H1 (cell line): ENCODE measurements at regions not wholly inside any gene's neighbourhood (a gene's known extent, or its start where the extent isn't known, plus 50 kb on each side); places are given as distances from the start of the nearest gene placed in this dataset.

ENCODE experiments used
- EP300 ChIP-seq, 2 experiments: IDR thresholded peaks; 1 replicate in 1 of 2; 2 replicates in 1 of 2; pipeline ENCODE4 v1.6.1; 2011 to 2012; ENCODE audit warnings: low read depth in 2 of 2, low read length in 2 of 2, mild to moderate bottlenecking in 2 of 2, borderline replicate concordance in 1 of 2, inconsistent platforms in 1 of 2, moderate library complexity in 1 of 2
- EZH2 ChIP-seq: fragments of 200-600 bp; sonication (generic); IDR thresholded peaks from 2 replicates; pipeline ENCODE4 v1.7.1; 2012; ENCODE audit warnings: low read depth, mild to moderate bottlenecking, moderate library complexity, low read length, inconsistent platforms; ENCODE audit not compliant: severe bottlenecking
- POLR2A ChIP-seq, 2 experiments: IDR thresholded peaks; 1 replicate in 1 of 2; 2 replicates in 1 of 2; pipeline ENCODE4 v1.6.1; 2011; ENCODE audit warnings: low read depth in 2 of 2, low read length in 2 of 2, mild to moderate bottlenecking in 2 of 2; ENCODE audit errors: control extremely low read depth in 1 of 2
- POLR2AphosphoS5 ChIP-seq: IDR thresholded peaks from 2 replicates; pipeline ENCODE4 v1.6.1; 2011; ENCODE audit warnings: low read depth, low read length
- RAD21 ChIP-seq, 2 experiments: IDR thresholded peaks in 1 of 2; conservative IDR thresholded peaks in 1 of 2; 2 replicates each; pipeline ENCODE4 v1.6.1; 2011; ENCODE audit warnings: low read depth in 2 of 2, low read length in 2 of 2, improper control_type of control experiment in 1 of 2, inconsistent platforms in 1 of 2, mild to moderate bottlenecking in 1 of 2, moderate library complexity in 1 of 2
- TF ChIP-seq, protein P1 (sequence below), 3 experiments: IDR thresholded peaks; 1 replicate in 2 of 3; 2 replicates in 1 of 3; pipeline versions ENCODE4 v1.5.1 to v1.6.1; 2011; ENCODE audit warnings: low read length in 3 of 3, mild to moderate bottlenecking in 3 of 3, inconsistent platforms in 2 of 3, low read depth in 1 of 3, moderate library complexity in 1 of 3; ENCODE audit not compliant: insufficient read depth in 1 of 3; ENCODE audit errors: control extremely low read depth in 1 of 3
- TF ChIP-seq, protein P2 (sequence below): IDR thresholded peaks from 2 replicates; pipeline ENCODE4 v1.6.1; 2012; ENCODE audit warnings: low read length, inconsistent platforms

DNA sequence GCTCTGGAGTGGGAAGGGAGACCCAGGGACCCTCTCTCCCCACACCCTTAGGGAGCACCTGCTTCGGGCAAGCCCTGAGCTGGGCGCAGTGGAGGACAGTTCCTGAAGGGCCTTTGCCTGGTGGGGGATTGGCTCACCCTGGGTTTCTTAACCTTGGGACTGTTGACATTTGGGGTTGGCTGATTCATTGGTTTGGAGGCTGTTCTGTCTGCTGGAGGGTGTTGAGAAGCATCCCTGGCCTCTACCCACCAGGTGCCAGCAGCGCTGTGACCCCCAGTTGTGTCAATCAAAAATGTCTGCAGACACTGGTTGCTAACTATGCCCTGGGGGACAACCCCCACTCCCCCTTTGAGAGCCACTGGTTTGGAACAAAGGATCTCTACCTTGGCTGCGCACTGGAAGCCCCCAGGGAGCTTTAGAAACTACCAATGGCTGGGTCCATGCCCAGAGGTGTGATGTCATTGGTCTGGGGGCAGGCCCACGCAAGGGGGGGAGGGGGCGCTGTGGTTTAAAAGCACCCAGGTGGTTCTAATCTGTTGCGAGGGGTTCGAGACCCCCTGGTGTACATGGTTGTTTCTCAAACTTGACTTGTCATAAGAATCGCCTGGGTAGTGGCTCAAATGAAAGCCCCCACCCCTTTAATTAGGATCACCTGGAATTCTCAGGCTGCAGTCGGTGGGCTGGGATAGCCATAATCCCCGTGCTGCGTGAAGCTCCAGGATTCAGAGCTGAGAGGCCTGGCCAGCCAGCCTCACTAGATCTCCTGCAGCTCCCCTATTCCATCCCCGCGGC lies 151.9 kb upstream of the GSE1 start:
- TF ChIP-seq EP300 (IDR thresholded peaks at IDR 0.05; ENCODE audit: borderline replicate concordance in 1 of 2, low read depth in 2 of 2, low read length in 2 of 2) (no peak), POLR2A (IDR thresholded peaks at IDR 0.05; ENCODE audit: control extremely low read depth in 1 of 2, low read depth in 2 of 2, low read length in 2 of 2) (no peak), EZH2 (no peak), POLR2AphosphoS5 (no peak), RAD21 (IDR thresholded peaks at IDR 0.05 in 1 of 2, conservative IDR thresholded peaks at IDR 0.05 in 1 of 2; ENCODE audit: low read depth in 2 of 2, low read length in 2 of 2) (no peak)
- TF ChIP-seq, protein P1, sequence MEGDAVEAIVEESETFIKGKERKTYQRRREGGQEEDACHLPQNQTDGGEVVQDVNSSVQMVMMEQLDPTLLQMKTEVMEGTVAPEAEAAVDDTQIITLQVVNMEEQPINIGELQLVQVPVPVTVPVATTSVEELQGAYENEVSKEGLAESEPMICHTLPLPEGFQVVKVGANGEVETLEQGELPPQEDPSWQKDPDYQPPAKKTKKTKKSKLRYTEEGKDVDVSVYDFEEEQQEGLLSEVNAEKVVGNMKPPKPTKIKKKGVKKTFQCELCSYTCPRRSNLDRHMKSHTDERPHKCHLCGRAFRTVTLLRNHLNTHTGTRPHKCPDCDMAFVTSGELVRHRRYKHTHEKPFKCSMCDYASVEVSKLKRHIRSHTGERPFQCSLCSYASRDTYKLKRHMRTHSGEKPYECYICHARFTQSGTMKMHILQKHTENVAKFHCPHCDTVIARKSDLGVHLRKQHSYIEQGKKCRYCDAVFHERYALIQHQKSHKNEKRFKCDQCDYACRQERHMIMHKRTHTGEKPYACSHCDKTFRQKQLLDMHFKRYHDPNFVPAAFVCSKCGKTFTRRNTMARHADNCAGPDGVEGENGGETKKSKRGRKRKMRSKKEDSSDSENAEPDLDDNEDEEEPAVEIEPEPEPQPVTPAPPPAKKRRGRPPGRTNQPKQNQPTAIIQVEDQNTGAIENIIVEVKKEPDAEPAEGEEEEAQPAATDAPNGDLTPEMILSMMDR (IDR thresholded peaks at IDR 0.05; ENCODE audit: control extremely low read depth in 1 of 3, insufficient read depth in 1 of 3, low read depth in 1 of 3, low read length in 3 of 3): no peak
- TF ChIP-seq, protein P2, sequence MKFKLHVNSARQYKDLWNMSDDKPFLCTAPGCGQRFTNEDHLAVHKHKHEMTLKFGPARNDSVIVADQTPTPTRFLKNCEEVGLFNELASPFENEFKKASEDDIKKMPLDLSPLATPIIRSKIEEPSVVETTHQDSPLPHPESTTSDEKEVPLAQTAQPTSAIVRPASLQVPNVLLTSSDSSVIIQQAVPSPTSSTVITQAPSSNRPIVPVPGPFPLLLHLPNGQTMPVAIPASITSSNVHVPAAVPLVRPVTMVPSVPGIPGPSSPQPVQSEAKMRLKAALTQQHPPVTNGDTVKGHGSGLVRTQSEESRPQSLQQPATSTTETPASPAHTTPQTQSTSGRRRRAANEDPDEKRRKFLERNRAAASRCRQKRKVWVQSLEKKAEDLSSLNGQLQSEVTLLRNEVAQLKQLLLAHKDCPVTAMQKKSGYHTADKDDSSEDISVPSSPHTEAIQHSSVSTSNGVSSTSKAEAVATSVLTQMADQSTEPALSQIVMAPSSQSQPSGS: no peak
